ENCODE measurements at regions not wholly inside any gene's neighbourhood (a gene's known extent, or its start where the extent isn't known, plus 50 kb on each side); places are given as distances from the start of the nearest gene placed in this dataset.

DNA sequence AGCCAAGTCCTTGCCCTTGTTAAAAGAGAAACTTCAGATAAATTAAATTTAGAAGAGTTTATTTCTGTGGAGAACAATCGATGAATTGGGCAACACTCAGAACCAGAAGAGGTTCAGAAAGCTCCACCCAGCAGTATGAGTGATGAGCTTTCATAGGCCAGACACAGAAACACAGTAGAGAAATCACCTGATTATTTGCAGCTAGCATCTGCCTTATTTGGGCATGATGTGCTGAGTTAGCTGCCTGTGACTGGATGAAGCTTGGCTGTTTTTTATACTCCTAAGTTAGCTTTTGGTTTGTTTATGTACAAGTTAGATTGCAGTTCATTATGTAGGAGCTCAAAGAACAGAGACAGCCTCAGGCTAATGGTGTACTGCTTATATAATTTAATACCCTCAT is 269.5 kb upstream of the SESN3 start:
- no peak overlapping the region for H3K4me3 ChIP-seq (ENCODE audit: low read depth, low read length)
- no peak for TF ChIP-seq CTCF (conservative IDR thresholded peaks at IDR 0.05; ENCODE audit: low read depth, low read length)
- DNase-seq (ENCODE audit: low read depth), result no peak

- peak; percentile 69 for DNase-seq (ENCODE audit: low read depth)
- TF ChIP-seq CTCF (conservative IDR thresholded peaks at IDR 0.05; ENCODE audit: low read depth, low read length), result no peak
- no peak overlapping the region for H3K4me3 ChIP-seq (ENCODE audit: low read depth, low read length)
Observed at GRCh38 chr11:95499516-95500135, 268.6 kb upstream of the SESN3 start.

DNA sequence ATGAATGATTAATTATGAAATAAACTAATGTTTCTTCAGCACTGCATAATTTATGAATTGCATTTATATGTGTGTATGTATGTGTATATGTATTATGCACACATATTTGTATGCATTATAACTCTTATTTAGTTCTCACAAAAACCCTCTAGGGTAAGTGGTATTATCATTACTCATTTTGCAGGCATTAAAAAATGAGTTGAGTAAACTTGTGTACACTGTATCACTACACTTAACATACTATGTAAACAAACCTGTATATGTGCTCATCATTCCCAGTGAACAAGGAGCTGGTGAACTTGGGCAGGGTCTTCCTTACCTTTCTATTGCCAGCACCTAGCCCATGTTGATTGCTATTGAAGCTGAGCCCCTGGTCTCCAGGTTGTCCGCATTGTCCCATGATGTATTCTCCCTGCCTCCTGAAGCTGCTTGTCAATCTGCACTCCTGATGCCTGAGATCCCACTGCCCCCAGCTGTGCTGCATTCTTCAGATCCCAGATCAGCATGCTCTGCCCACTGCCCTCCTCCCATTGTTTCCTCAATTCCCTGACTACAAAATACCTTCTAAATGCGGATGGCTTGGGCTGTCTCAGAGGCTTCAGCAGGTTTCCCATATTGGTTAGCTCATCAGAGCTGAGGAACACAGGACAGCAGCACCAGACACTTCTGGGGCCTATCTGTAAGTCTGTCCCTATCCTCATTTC is 267.9 kb upstream of the SESN3 start:
- no peak overlapping the region for H3K4me3 ChIP-seq (ENCODE audit: low read depth, low read length)
- no peak for DNase-seq (ENCODE audit: low read depth)
- no peak for TF ChIP-seq CTCF (conservative IDR thresholded peaks at IDR 0.05; ENCODE audit: low read depth, low read length)

DNA sequence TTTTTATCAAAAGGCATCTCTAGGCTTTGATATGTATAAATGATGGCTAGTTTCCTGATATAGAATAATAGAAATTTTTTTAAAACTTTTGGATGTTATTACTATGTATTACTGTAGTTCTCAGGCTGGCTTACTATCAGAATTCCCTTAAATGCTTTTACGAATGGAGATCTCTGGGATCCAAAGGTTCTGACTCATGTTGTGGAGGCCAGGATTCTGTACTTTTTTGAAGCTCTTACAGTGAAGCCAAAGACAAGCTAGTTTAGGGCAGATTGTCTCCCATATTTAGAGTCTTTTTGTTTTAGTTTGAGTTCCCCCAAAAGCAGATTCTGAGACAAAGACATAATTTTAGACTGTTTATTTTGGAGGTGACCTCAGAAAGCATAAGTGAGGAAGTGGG is 265.9 kb upstream of the SESN3 start:
- no peak for TF ChIP-seq CTCF (conservative IDR thresholded peaks at IDR 0.05; ENCODE audit: low read depth, low read length)
- DNase-seq (ENCODE audit: low read depth), result no peak
- no peak overlapping the region for H3K4me3 ChIP-seq (ENCODE audit: low read depth, low read length)

DNA sequence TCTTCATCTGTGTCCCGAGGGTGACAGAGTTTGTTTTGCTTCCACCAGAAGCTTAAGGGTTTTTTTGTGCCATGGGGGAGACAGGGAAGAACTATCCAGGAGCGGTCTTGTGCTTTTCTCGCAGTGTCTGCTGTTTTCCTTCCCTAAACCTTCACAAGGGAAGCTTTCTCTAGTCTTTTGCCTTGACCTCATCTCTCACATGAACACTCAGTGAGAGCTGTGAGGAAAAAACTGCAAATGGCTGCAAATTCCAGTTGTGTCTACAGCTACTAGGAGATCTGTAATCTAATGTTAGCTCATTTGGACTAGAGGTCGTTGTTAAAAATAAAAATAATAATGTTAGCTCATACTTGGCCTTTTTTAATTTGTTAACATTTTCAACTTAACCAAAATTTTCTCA is 264.7 kb upstream of the SESN3 start:
- DNase-seq (ENCODE audit: low read depth), result no peak
- H3K4me3 ChIP-seq (ENCODE audit: low read depth, low read length), result no peak overlapping the region
- no peak for TF ChIP-seq CTCF (conservative IDR thresholded peaks at IDR 0.05; ENCODE audit: low read depth, low read length)

GRCh38 chr11:95494856-95495255 is 263.9 kb upstream of the SESN3 start:
- TF ChIP-seq CTCF (conservative IDR thresholded peaks at IDR 0.05; ENCODE audit: low read depth, low read length), result no peak
- H3K4me3 ChIP-seq (ENCODE audit: low read depth, low read length), result no peak overlapping the region
- DNase-seq (ENCODE audit: low read depth), result no peak

DNA sequence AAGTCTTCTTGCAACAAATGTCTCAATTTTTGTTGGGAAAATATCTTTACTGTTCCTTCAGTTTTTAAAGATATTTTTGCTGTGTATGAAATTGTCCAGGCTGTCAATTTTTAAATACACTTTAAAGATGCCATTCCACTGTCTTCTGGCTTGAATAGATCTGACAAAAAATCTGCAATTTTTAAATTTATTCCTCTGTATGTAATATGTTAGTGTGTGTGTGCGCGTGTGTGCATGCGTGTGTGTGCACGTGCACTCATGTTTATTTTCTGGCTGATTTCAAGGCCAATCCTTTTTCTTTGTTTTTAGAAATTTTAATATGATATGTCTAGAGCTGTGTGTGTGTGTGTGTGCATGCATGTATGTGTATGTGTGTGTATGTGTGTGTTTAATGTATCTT is 263.2 kb upstream of the SESN3 start:
- H3K4me3 ChIP-seq (ENCODE audit: low read depth, low read length), result no peak overlapping the region
- no peak for DNase-seq (ENCODE audit: low read depth)
- TF ChIP-seq CTCF (conservative IDR thresholded peaks at IDR 0.05; ENCODE audit: low read depth, low read length), result no peak

Data from epithelial cell of proximal tubule (primary cell).